Stimulated activated CD4-positive, alpha-beta T cell treated with anti-CD3 and anti-CD28 coated beads, Interleukin-4, amount 100 ng/mL, for 4 hours (primary cell): ENCODE measurements at regions not wholly inside any gene's neighbourhood (a gene's known extent, or its start where the extent isn't known, plus 50 kb on each side); places are given as distances from the start of the nearest gene placed in this dataset.
"Not testable (repeated sequence)": the region's sequence is repeated elsewhere in the genome, so short reads cannot be mapped to it uniquely, and the experiment has no call there.

Experiments
- DNase-seq, 2 experiments: peaks; one replicate each; pipeline ENCODE4 v3.0.0-alpha.2; 2020

- DNase-seq: no peak
Observed at GRCh38 chr21:34219334-34220060, 144.3 kb upstream of the KCNE2 start.

GRCh38 chr21:34220556-34221195 is 143.1 kb upstream of the KCNE2 start:
- no peak for DNase-seq

- DNase-seq: no peak
Observed at GRCh38 chr21:34221331-34222030, 142.3 kb upstream of the KCNE2 start.

DNA sequence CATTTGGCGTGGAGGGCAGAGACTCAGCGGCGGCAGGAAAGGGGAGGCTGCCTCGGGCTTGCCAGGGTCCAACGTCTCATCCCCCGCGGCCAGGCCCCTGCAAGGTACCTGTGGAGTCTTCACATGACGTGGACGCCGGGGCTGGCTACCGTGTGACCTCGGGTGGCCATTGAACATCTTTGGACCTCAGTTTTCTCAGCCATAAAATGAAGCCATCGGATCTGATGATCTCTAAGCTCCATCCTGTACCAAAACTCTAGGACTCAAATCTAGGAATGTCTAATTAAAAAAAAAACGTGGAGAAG is 141.8 kb upstream of the KCNE2 start:
- DNase-seq: no peak

- no peak for DNase-seq
Observed at GRCh38 chr21:34223376-34223775, 140.4 kb upstream of the KCNE2 start.

GRCh38 chr21:34227386-34227852 is 136.4 kb upstream of the KCNE2 start:
- no peak for DNase-seq

DNA sequence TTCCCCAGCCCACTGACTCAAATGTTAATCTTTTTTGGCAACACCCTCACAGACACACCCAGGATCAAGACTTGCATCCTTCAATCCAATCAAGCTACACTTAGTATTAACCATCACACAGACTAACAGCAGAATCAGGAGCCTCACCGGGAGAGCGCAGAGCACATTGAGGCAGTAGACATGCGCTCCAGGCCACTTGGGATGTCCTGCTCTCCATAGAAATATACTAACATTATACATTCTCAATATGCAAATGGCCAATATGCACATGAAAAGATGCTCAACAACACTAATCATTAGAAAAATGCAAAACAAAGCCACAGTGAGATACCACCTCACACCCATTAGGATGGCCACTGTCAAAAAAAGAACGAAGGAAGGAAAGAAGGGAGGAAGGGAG is 135.0 kb upstream of the KCNE2 start:
- no peak for DNase-seq

GRCh38 chr21:34229353-34229752 is 134.5 kb upstream of the KCNE2 start:
- no peak for DNase-seq

GRCh38 chr21:34233741-34234140 is 130.1 kb upstream of the KCNE2 start:
- not testable (repeated sequence) for DNase-seq

DNA sequence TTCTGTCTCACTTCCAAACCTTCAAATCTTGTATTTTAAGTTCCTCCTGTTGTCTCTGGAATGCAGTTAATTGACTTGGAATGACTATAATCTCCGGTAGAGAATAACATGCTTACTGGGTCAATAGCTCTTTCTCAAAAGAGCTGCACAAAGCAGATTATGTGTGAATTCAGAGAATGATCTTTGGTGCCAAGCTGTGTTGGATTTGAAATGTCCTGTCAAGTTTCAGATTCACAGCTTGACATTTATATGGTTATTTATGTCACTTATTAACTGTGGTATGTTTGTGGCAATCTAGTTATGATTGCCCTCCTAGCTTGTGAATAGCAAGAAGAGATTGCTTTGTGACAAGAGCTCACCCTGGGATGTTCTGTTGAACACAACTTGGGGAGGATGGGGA is 128.3 kb upstream of the KCNE2 start:
- DNase-seq: no peak

- DNase-seq: no peak
Observed at GRCh38 chr21:34242973-34243372, 120.8 kb upstream of the KCNE2 start.

GRCh38 chr21:34243562-34243961 is 120.2 kb upstream of the KCNE2 start:
- DNase-seq: peak in 1 of 2 experiments; percentile 2

- DNase-seq: no peak
Observed at GRCh38 chr21:34252751-34253150, 111.1 kb upstream of the KCNE2 start.

- DNase-seq: no peak
Observed at GRCh38 chr21:34255073-34255472, 108.7 kb upstream of the KCNE2 start.

DNA sequence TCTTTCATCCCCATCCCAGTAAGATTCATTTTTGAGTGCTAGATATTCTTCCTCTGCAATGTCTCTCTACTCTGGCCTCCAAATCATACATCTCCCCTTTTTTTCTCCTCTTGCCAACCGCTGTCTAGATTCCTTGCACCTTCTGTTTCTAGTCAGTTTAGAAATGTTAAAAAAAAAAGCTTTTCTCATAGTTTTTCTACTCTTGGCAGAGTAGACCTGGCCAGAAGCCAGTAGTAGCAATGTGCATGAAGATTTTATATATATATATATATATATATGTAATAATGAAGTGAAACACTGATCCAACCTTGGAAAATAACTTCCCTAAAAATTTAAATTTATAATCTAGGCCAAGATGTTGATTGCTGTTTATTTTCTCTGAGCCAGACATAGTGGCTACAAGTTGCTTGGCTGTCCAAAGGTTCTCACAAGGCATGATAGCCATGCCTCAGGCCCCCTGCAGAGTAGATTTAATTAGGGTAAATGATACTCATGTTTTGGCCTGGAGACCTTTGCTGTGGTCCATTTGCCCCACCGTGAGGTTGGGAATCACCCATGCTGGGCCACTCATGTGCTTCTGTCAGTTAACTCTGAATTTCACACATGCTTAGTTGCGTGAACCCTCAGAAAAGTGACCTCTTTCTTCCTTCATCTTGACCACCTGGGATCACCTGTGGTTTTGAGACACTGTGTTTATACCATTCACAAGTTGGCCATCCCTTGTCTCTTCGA is 103.4 kb upstream of the KCNE2 start:
- DNase-seq: no peak

DNA sequence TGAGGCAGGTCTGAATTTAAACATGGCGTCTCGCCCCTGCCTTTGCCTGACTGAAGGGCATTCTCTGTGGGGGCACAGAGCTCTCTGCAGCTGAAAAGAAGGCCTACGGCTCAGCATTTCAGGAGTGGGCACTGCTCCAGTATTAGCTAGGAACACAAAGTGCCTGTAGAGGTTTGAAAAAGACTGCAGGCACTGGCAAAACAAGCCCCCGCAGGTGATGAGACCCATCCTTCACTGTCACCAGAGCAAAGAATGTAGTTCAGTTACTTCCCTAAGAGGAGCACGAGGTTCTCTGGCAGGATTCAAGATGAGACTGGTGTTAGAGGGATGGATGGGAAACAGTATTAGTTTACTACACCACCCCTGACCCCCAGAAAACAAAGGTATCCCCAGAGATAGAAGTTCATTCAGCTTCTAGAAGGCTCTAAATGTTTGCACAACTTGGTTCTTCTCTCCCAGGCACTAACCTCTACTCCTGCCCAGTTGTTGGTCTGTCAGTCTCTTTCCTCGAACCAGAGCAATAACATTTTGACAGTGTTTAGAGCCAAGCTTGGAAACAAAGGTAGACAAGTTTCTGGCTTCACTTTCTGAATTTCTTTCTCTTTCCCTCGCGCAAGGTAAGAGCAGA is 101.9 kb upstream of the KCNE2 start:
- DNase-seq: no peak

- no peak for DNase-seq
Observed at GRCh38 chr21:34262469-34262845, 101.3 kb upstream of the KCNE2 start.

DNA sequence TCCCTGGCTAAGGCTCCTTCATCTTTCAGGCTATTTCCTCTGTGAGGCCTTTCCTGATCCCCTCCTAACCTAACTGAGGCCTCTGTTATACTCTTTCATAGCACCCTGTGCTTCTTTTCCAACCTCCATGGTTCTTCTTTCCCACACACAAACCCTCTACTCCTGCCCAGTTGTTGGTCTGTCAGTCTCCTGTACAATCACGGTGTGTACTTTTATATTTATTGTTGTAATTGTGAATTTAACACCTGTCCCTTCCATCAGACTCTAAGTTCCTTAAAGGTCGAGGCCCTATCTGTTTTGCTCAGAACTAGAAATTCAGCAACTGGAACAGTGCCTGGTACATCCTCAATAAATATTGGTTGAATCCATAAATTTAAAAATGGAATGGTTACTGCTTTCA is 100.2 kb upstream of the KCNE2 start:
- DNase-seq: no peak

DNA sequence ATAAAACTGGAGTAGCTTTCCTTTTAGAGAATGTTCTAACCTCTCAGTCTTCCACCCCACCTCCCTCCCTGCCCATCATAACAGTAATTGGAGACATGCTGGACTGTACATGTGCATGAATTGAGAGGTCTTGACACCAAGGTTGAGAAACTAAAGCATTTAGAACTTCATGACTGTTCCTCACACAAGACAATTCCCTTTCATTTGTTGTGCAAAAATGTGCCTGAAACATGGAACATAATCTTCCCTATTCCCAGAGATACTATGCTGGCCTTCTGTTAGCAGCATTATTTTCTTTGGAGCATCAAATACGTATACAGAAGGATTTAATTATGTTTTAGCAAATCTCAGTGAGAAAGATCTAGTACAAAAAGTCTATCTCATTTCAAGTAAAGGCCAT is 97.5 kb upstream of the KCNE2 start:
- DNase-seq: no peak

- no peak for DNase-seq
Observed at GRCh38 chr21:34268493-34268892, 95.3 kb upstream of the KCNE2 start.

DNA sequence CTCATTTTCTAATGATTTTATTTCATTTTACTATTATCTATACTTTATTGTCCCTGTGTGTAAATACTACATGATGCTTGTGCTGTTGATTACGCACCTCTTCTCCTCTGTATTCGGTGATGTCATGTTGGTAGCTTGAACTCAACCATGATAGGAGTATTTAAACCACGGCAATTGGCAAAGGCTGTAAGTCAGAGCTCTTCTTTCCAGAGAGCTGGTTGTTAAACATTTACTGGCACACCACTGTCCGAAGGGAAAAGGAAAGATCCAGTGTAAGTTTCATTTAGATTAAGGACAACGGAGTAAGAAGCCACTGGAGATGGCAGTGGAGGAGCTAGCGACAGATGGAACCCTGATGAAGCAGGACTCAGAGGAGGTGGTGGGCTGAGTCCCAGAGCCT is 93.4 kb upstream of the KCNE2 start:
- no peak for DNase-seq

GRCh38 chr21:34271189-34271851 is 92.5 kb upstream of the KCNE2 start:
- DNase-seq: no peak

DNA sequence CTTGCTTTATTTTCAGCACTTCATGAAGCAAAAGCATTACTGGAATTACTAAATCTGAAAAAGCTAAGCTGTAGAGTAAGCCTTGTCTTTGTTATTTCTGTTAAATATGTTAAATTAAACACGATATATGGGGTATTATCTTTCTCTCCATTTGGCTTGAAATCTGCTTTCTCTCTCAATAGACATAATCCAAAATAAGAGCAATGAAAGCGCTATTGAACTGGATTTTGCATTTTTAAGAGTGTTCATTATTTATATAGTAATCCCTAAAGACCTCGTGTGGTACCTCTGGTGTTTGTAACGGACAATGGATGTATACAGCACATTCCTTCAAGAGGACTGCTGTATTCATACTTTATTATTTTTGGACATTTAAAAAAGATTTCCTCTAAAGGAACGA is 91.5 kb upstream of the KCNE2 start:
- no peak for DNase-seq
